PFSK-1 (cell line): ENCODE measurements at regions not wholly inside any gene's neighbourhood (a gene's known extent, or its start where the extent isn't known, plus 50 kb on each side); places are given as distances from the start of the nearest gene placed in this dataset.

Experiments used
- FOXP2 ChIP-seq: optimal IDR thresholded peaks from 2 replicates; pipeline ENCODE3; 2011; ENCODE audit warnings: borderline replicate concordance, control low read depth, inconsistent platforms; ENCODE audit not compliant: insufficient read depth; ENCODE audit errors: extremely low read length, extremely low read depth
- POLR2AphosphoS5 ChIP-seq: IDR thresholded peaks from 2 replicates; pipeline ENCODE4 v1.6.1; 2012; ENCODE audit warnings: low read depth, mild to moderate bottlenecking, control low read depth, low read length, moderate library complexity
- SIN3A ChIP-seq: IDR thresholded peaks from 2 replicates; pipeline ENCODE4 v1.6.1; 2012; ENCODE audit warnings: mild to moderate bottlenecking, low read length, moderate library complexity, borderline replicate concordance; ENCODE audit not compliant: insufficient read depth
- TAF1 ChIP-seq: IDR thresholded peaks from 2 replicates; pipeline ENCODE4 v1.6.1; 2012; ENCODE audit warnings: low read length, control low read depth, borderline replicate concordance; ENCODE audit not compliant: insufficient read depth
- TF ChIP-seq, protein P1 (sequence below), 2 experiments: IDR thresholded peaks; 2 replicates each; pipeline versions ENCODE4 v1.6.1 to v1.8.0; 2011 to 2012; ENCODE audit warnings: low read depth in 2 of 2, low read length in 2 of 2, control low read depth in 1 of 2, inconsistent platforms in 1 of 2, mild to moderate bottlenecking in 1 of 2, moderate library complexity in 1 of 2; ENCODE audit not compliant: insufficient read depth in 1 of 2

- TF ChIP-seq SIN3A = no peak
Observed at GRCh38 chr13:78317030-78317429, 286.3 kb downstream of the POU4F1 start.

DNA sequence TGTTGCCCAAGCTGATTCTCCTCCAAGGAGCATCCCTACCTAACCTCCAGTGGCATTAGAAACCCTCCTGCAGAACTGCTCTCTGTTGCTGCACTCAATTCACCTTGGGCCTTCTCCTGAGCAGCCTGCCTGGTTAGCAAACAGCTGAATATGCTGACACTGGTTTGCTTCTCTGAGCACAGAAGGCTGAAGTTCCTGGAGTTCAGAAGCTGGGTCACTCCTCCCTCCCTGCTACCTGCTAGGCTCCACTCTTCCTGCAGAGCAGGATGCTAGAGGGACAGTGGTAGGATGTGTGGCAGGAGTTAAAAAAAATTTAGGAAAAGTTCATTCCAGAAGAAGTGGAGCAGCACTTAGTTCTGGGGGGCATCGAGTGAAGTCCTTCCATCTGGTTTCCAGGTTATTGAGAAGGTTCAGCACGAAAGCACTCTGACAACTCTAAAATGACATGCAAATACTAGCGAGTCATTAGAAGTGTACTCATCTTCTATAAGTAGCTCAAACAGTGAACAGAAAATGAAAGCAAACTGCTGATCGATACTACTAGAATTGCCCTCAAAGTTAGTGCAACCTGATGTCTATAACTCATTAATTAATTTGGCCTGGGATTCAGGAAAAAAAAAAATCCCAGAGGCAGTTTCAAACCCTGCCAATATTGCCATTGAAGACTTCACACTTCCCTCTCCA, 293.7 kb downstream of the POU4F1 start:
- TF ChIP-seq SIN3A (no peak), FOXP2 (no peak), POLR2AphosphoS5 (no peak), TAF1 (no peak)
- TF ChIP-seq, protein P1, sequence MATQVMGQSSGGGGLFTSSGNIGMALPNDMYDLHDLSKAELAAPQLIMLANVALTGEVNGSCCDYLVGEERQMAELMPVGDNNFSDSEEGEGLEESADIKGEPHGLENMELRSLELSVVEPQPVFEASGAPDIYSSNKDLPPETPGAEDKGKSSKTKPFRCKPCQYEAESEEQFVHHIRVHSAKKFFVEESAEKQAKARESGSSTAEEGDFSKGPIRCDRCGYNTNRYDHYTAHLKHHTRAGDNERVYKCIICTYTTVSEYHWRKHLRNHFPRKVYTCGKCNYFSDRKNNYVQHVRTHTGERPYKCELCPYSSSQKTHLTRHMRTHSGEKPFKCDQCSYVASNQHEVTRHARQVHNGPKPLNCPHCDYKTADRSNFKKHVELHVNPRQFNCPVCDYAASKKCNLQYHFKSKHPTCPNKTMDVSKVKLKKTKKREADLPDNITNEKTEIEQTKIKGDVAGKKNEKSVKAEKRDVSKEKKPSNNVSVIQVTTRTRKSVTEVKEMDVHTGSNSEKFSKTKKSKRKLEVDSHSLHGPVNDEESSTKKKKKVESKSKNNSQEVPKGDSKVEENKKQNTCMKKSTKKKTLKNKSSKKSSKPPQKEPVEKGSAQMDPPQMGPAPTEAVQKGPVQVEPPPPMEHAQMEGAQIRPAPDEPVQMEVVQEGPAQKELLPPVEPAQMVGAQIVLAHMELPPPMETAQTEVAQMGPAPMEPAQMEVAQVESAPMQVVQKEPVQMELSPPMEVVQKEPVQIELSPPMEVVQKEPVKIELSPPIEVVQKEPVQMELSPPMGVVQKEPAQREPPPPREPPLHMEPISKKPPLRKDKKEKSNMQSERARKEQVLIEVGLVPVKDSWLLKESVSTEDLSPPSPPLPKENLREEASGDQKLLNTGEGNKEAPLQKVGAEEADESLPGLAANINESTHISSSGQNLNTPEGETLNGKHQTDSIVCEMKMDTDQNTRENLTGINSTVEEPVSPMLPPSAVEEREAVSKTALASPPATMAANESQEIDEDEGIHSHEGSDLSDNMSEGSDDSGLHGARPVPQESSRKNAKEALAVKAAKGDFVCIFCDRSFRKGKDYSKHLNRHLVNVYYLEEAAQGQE (IDR thresholded peaks at IDR 0.05; ENCODE audit: insufficient read depth in 1 of 2, low read depth in 2 of 2, low read length in 2 of 2) = no peak

DNA sequence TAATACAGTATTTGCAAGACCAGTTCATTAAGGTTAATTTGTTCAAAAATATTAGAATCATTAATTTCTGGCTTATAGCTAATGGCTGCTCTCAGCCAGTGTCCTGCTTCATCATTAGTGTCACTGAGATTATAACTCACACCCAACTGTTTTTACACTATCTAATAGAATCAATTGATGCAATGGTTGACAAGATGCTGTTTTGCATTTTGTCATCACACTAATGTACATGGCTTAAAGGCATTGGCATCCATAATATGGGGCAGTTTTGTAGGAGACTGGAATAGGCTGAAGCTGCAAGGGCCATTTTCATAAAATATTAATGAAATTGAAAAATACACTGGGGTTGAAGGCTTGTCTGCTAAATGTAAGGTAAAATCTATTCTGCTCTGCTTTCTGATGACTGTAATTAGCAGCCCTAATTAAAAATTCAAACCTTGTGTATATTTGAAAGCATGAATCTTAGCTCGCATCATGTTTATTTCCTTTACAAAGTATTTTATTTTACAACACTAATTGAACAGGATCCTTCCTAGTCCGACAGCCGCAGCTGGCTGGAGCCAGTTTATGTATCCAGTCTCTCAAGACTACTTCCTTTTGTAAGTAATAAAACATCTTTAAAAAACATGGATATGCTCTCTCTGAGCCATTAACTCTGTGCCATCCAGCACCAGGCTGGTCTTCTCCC, 296.7 kb downstream of the POU4F1 start:
- TF ChIP-seq FOXP2 (no peak), SIN3A (no peak), POLR2AphosphoS5 (no peak), TAF1 (no peak)
- TF ChIP-seq, protein P1 (IDR thresholded peaks at IDR 0.05; ENCODE audit: insufficient read depth in 1 of 2, low read depth in 2 of 2, low read length in 2 of 2) = no peak

DNA sequence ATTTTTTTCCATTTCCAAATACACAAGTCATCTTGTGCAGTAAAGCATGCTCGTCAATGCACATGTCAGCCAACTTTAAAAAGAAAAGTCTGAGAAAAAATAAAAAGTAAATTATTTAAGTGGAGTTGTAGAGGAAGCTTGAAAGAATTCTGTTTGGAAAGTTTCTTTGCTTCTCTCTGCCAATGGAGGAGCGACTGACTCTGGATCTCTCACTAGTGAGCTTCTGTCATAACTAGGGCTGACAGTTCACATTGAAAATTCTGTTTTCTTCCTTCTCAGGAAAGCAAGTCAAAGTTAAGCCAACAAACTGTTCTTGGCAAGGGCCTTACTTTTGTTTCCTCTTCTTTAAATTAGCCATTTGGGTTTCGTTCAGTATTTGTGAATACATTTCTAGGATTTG, 298.2 kb downstream of the POU4F1 start:
- TF ChIP-seq SIN3A (no peak), TAF1 (no peak), FOXP2 (no peak)
- TF ChIP-seq, protein P1 (IDR thresholded peaks at IDR 0.05; ENCODE audit: insufficient read depth in 1 of 2, low read depth in 2 of 2, low read length in 2 of 2) = no peak

DNA sequence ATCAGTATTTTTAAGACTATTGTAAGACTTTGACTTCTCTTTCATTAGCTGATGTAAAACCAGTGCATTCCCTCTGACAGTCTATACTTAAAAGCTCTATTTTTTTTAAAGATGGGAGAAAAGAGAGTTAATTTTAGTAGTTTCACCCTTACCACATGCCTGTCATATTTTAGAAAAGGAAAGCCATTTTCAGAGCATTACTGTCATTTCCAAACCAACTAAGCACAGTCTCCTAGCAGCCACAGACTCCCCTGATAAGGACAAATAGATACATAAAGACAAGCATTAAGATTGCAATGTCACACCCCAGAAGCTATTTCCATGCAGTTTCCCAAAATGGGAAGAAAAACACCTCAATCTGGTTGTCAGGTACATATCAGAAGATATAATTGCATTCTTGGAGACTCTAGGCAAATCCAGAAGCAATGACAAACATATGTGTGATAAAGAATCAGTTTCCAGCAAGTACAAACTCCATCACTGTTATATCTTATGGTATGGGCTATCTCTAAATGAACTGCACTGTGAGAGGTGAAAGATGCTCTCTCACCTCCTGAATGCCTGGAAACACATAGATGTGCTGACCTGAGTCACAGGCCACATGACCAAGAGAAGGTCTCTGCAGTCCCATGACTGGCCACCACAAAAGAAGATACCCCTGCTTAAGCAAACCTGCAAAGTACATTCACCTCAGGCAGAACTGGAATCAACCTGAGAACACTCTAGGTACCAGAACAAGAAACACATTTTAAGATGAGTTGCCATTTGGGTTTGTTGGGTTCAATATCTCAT, 303.3 kb downstream of the POU4F1 start:
- TF ChIP-seq FOXP2 (no peak), SIN3A (no peak), POLR2AphosphoS5 (no peak), TAF1 (no peak)
- TF ChIP-seq, protein P1 (IDR thresholded peaks at IDR 0.05; ENCODE audit: insufficient read depth in 1 of 2, low read depth in 2 of 2, low read length in 2 of 2) = no peak
